Kidney epithelial cell (primary cell): ENCODE measurements at regions not wholly inside any gene's neighbourhood (a gene's known extent, or its start where the extent isn't known, plus 50 kb on each side); places are given as distances from the start of the nearest gene placed in this dataset.

Experiments used
- DNase-seq: peaks from one replicate; pipeline ENCODE4 v3.0.0-alpha.2; 2010; ENCODE audit warnings: low read depth
- H3K27me3 ChIP-seq: 2 replicates; pipeline ENCODE4 v1.6.0; 2011; ENCODE audit warnings: low read length; ENCODE audit not compliant: control insufficient read depth, insufficient read depth
- H3K36me3 ChIP-seq: 2 replicates; pipeline ENCODE4 v1.5.1; 2011; ENCODE audit warnings: low read length; ENCODE audit not compliant: control insufficient read depth, insufficient read depth
- H3K4me3 ChIP-seq: 2 replicates; pipeline ENCODE4 v1.5.1; 2011; ENCODE audit warnings: low read depth, mild to moderate bottlenecking, control low read depth, low read length
- CTCF ChIP-seq: IDR thresholded peaks from 2 replicates; pipeline ENCODE4 v1.5.1; 2011; ENCODE audit warnings: mild to moderate bottlenecking, moderate library complexity, low read length, control low read depth, inconsistent platforms; ENCODE audit not compliant: insufficient read depth, poor library complexity, severe bottlenecking

GRCh38 chr2:192480984-192481383 is 286.3 kb upstream of the TMEFF2 start:
- no peaks in the 10 kb centered on the region for H3K36me3 ChIP-seq
- no peak for TF ChIP-seq CTCF
- H3K27me3 ChIP-seq, result no peaks in the 10 kb centered on the region
- DNase-seq, result no peak
- no peak overlapping the region for H3K4me3 ChIP-seq

GRCh38 chr2:192473331-192473730 is 278.6 kb upstream of the TMEFF2 start:
- no peaks in the 10 kb centered on the region for H3K36me3 ChIP-seq
- DNase-seq, result no peak

GRCh38 chr2:192471982-192472381 is 277.2 kb upstream of the TMEFF2 start:
- no peak for TF ChIP-seq CTCF
- no peaks in the 10 kb centered on the region for H3K27me3 ChIP-seq

More at GRCh38 chr2:192473331-192473730, 278.6 kb upstream of the TMEFF2 start:
- no peak for TF ChIP-seq CTCF
- H3K4me3 ChIP-seq, result no peak overlapping the region
- H3K27me3 ChIP-seq, result no peaks in the 10 kb centered on the region

GRCh38 chr2:192469612-192470011 is 274.9 kb upstream of the TMEFF2 start:
- TF ChIP-seq CTCF, result no peak
- Histone ChIP-seq H3K36me3 (no peaks in the 10 kb centered on the region), H3K27me3 (no peaks in the 10 kb centered on the region), H3K4me3 (no peak overlapping the region)
- no peak for DNase-seq

More at GRCh38 chr2:192471982-192472381, 277.2 kb upstream of the TMEFF2 start:
- Histone ChIP-seq H3K4me3 (no peak overlapping the region), H3K36me3 (no peaks in the 10 kb centered on the region)
- DNase-seq, result no peak

GRCh38 chr2:192467953-192468660 is 273.4 kb upstream of the TMEFF2 start:
- Histone ChIP-seq H3K4me3 (no peak overlapping the region), H3K36me3 (no peaks in the 10 kb centered on the region), H3K27me3 (no peaks in the 10 kb centered on the region)
- no peak for TF ChIP-seq CTCF
- no peak for DNase-seq

- no peak overlapping the region for H3K4me3 ChIP-seq
- DNase-seq, result no peak
- TF ChIP-seq CTCF, result no peak
Observed at GRCh38 chr2:192465141-192465540, 270.4 kb upstream of the TMEFF2 start.

More at GRCh38 chr2:192465141-192465540, 270.4 kb upstream of the TMEFF2 start:
- Histone ChIP-seq H3K27me3 (no peaks in the 10 kb centered on the region), H3K36me3 (no peaks in the 10 kb centered on the region)
